ENCODE measurements at regions not wholly inside any gene's neighbourhood (a gene's known extent, or its start where the extent isn't known, plus 50 kb on each side); places are given as distances from the start of the nearest gene placed in this dataset.

DNA sequence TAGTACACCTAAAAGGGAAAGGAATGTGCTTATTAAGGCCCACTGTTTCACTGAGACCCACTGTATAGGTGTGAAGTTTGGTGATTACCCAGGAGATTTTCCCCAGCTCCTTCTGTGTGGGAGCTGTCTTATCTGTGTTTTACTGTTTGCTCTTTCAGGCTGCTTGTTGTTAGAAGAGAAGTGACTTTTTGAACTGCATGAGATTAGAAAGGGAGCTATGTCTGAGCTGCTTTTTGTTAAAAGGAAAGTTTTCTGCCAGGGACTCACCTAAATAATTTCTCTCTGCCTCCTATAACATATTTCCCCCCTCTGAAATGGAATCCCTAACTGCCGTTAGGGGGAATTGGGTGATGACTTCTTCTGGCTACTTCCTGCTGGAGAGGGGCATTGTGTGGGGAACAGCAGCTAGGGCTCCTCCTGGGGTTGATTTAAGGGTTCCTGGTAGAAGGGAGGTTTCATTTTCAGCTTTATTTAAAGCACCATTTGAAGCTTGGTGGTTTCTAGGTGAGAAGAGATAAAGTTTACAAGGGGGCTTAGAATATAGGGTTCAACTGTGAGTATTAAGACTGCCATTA lies 77.1 kb upstream of the ATP11B start:
- Histone ChIP-seq H3K27ac (ENCODE audit: poor library complexity, severe bottlenecking) (no peak overlapping the region), H3K4me3 (ENCODE audit: severe bottlenecking) (no peak overlapping the region), H3K27me3 (ENCODE audit: insufficient read depth, poor library complexity, severe bottlenecking) (no peaks in the 10 kb centered on the region), H3K4me1 (ENCODE audit: insufficient read depth, poor library complexity, severe bottlenecking) (no peaks in the 10 kb centered on the region), H3K9me3 (ENCODE audit: severe bottlenecking) (no peaks in the 10 kb centered on the region), H3K36me3 (ENCODE audit: low read depth) (no peaks in the 10 kb centered on the region)
- ATAC-seq (ENCODE audit: low read depth) (no peak), DNase-seq (ENCODE audit: low spot score) (no peak)
- TF ChIP-seq, protein P1, sequence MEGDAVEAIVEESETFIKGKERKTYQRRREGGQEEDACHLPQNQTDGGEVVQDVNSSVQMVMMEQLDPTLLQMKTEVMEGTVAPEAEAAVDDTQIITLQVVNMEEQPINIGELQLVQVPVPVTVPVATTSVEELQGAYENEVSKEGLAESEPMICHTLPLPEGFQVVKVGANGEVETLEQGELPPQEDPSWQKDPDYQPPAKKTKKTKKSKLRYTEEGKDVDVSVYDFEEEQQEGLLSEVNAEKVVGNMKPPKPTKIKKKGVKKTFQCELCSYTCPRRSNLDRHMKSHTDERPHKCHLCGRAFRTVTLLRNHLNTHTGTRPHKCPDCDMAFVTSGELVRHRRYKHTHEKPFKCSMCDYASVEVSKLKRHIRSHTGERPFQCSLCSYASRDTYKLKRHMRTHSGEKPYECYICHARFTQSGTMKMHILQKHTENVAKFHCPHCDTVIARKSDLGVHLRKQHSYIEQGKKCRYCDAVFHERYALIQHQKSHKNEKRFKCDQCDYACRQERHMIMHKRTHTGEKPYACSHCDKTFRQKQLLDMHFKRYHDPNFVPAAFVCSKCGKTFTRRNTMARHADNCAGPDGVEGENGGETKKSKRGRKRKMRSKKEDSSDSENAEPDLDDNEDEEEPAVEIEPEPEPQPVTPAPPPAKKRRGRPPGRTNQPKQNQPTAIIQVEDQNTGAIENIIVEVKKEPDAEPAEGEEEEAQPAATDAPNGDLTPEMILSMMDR (IDR thresholded peaks at IDR 0.05; ENCODE audit: poor library complexity, severe bottlenecking): no peak

DNA sequence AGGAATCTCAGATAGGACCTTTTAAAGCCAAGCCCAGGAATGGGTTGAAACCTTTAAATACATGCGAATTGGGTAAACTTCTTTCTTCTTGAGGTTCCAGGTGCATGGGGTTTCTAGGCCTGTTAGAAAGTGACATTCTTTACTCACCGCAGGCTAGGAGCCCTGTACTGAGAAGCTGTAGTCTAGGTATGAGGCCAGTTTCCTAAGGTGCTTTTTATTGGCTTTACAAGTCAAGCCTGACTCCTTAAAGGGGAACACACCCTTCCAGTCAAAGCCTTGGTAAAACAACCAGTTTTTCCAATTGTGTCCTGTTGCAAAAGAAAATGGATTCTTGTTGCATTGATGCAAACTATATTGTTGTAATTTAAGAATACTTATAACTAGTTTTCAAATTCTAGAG lies 76.1 kb upstream of the ATP11B start:
- Histone ChIP-seq H3K27ac (ENCODE audit: poor library complexity, severe bottlenecking) (no peak overlapping the region), H3K9me3 (ENCODE audit: severe bottlenecking) (no peaks in the 10 kb centered on the region), H3K4me3 (ENCODE audit: severe bottlenecking) (no peak overlapping the region), H3K27me3 (ENCODE audit: insufficient read depth, poor library complexity, severe bottlenecking) (no peaks in the 10 kb centered on the region), H3K36me3 (ENCODE audit: low read depth) (no peaks in the 10 kb centered on the region), H3K4me1 (ENCODE audit: insufficient read depth, poor library complexity, severe bottlenecking) (no peaks in the 10 kb centered on the region)
- DNase-seq (ENCODE audit: low spot score): no peak
- TF ChIP-seq, protein P1 (IDR thresholded peaks at IDR 0.05; ENCODE audit: poor library complexity, severe bottlenecking): no peak
- peak; percentile 38; the same call in 2 of the 3 replicates for ATAC-seq (ENCODE audit: low read depth)

DNA sequence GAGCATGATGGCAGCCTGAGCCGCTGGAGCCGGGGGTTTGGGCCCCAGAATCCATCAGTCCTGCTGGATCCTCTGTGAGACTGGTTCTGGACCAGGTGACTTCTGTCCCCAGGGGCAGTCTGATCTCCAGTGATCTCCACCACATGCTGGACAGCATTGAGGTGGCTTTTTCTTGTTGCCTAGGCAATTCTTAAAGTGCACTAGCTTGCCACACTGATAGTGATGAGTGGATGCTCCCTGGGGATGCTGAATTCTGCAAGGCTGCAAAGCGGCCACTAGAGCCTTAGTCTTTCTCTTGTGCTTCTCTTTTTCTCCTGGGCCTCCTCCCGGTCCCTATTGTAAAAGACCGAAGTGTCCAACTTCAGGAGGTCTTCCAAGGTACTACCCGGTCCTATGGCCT lies 70.4 kb upstream of the ATP11B start:
- Histone ChIP-seq H3K27ac (ENCODE audit: poor library complexity, severe bottlenecking) (no peak overlapping the region), H3K9me3 (ENCODE audit: severe bottlenecking) (no peaks in the 10 kb centered on the region), H3K36me3 (ENCODE audit: low read depth) (no peaks in the 10 kb centered on the region), H3K4me1 (ENCODE audit: insufficient read depth, poor library complexity, severe bottlenecking) (no peaks in the 10 kb centered on the region), H3K27me3 (ENCODE audit: insufficient read depth, poor library complexity, severe bottlenecking) (no peaks in the 10 kb centered on the region), H3K4me3 (ENCODE audit: severe bottlenecking) (no peak overlapping the region)
- DNase-seq (ENCODE audit: low spot score) (no peak), ATAC-seq (ENCODE audit: low read depth) (no peak)
- TF ChIP-seq, protein P1 (IDR thresholded peaks at IDR 0.05; ENCODE audit: poor library complexity, severe bottlenecking): no peak

DNA sequence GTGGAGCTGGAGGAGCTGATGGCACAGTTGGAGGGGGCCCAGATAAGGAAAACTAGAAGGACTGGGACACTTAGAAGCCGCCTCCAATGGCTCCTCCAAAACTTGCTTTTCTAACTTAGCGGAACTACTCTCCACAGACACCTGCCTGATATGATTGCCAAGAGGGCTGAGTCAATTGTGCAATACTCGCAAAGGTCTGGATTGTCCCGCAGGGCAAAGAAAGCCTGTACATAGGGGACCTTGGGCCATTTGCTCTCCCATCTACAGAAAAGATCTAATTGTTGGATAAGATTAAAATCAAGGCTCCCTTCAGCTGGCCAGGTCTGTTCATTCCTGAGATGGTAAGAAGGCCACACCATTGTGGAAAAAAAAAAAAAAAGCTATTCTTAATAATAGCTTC lies 69.7 kb upstream of the ATP11B start:
- TF ChIP-seq, protein P1 (IDR thresholded peaks at IDR 0.05; ENCODE audit: poor library complexity, severe bottlenecking): no peak
- ATAC-seq (ENCODE audit: low read depth): no peak
- H3K4me1 ChIP-seq (ENCODE audit: insufficient read depth, poor library complexity, severe bottlenecking): no peaks in the 10 kb centered on the region

DNA sequence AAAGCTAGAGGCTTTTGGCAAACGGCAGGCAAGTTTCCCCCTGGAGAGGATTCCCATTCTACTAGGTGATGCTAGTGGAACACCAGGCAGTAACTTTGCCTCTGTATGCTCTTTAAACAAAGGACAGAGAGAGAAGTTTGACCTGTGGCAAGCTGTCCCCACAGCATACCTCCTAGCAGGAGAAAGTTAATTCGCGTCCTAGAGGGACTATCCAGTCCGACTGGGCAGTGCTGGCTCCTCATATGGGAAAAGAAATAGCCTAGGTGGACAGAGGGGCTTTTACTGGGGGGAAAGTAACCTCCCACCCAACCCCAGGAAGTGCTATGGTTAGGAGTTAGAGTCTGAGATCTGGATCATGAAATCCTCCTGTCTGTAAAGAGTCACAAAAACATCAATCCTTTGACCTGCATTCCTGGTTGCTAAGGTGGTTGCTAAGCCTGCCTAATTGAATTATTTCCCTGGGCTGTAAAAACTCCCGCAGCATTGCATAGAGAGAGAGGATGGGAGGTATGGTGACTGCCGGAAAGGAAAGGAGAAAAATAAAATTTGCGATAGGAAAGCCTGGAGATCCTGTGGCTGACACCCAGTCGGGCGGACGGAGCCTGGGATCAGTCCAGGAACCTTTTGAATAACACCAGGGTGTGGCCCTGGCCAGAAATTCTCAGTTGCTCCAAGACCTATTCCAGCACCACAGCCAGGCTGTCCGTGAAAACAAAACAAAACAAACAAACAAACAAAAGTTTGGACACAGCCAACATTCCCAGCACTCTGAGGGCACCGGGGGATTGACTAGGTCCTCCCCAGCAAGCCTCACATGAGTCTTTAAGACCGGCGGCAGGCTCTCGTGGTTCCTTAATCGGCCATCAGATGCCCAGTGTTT lies 67.7 kb upstream of the ATP11B start:
- ATAC-seq (ENCODE audit: low read depth) (no peak), DNase-seq (ENCODE audit: low spot score) (no peak)
- H3K27me3 ChIP-seq (ENCODE audit: insufficient read depth, poor library complexity, severe bottlenecking): no peaks in the 10 kb centered on the region

More for the DNA sequence above, 69.7 kb upstream of the ATP11B start:
- no peaks in the 10 kb centered on the region for H3K27me3 ChIP-seq (ENCODE audit: insufficient read depth, poor library complexity, severe bottlenecking)
- DNase-seq (ENCODE audit: low spot score): no peak
- H3K27ac ChIP-seq (ENCODE audit: poor library complexity, severe bottlenecking): no peak overlapping the region
- no peaks in the 10 kb centered on the region for H3K36me3 ChIP-seq (ENCODE audit: low read depth)
- H3K4me3 ChIP-seq (ENCODE audit: severe bottlenecking): no peak overlapping the region
- no peaks in the 10 kb centered on the region for H3K9me3 ChIP-seq (ENCODE audit: severe bottlenecking)

More for the DNA sequence above, 67.7 kb upstream of the ATP11B start:
- Histone ChIP-seq H3K36me3 (ENCODE audit: low read depth) (no peaks in the 10 kb centered on the region), H3K27ac (ENCODE audit: poor library complexity, severe bottlenecking) (no peak overlapping the region), H3K9me3 (ENCODE audit: severe bottlenecking) (no peaks in the 10 kb centered on the region), H3K4me1 (ENCODE audit: insufficient read depth, poor library complexity, severe bottlenecking) (no peaks in the 10 kb centered on the region), H3K4me3 (ENCODE audit: severe bottlenecking) (no peak overlapping the region)
- TF ChIP-seq, protein P1 (IDR thresholded peaks at IDR 0.05; ENCODE audit: poor library complexity, severe bottlenecking): no peak

Measured in RWPE2 (cell line).